GM19397 (cell line): ENCODE measurements at regions not wholly inside any gene's neighbourhood (a gene's known extent, or its start where the extent isn't known, plus 50 kb on each side); places are given as distances from the start of the nearest gene placed in this dataset.
"Not testable (repeated sequence)": the region's sequence is repeated elsewhere in the genome, so short reads cannot be mapped to it uniquely, and the experiment has no call there.

ENCODE experiments used
- ATAC-seq: cut with Tn5 transposase; IDR thresholded peaks from one replicate; pipeline ENCODE4 v1.9.1; 2021; ENCODE audit warnings: mild to moderate bottlenecking, moderate library complexity; ENCODE audit not compliant: unreplicated experiment

DNA sequence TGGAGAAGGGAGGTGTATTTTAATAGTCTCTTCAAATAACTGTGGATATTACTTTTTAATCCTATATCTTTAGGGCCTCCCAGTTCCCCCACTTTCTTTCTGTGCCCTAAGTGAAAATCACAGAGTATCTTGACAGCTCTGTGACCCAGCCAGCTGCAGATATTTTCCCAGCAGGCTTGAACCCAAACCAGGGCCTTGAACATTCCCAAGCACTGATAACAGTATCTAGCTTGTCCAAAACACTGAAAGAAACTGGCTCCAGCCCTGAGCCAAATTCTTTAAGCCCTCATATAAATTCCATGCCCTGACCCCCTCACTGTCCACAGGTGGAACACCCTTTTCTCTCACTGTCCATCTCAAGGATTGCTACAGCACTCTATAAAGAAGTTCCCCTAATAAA is 388.1 kb upstream of the CHAC2 start:
- ATAC-seq, result no peak

DNA sequence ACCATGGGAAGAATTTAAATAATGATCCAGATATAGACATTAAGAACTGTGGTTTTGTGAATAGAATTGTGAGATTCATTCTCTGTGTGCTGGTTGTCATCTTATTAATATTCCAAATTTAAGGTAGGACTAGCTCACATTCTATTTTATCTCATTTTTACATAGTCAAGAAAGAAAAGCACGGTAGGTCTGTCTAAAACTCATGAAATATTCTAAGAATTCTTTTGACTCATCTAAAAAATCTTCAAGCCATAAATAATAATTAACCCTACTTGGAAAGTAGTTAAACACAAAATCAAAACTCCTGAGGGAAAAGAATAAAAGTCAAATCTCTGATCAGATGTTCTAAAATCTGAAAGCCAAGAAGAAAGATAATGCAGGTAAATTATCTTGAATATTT is 388.8 kb upstream of the CHAC2 start:
- ATAC-seq, result no peak

DNA sequence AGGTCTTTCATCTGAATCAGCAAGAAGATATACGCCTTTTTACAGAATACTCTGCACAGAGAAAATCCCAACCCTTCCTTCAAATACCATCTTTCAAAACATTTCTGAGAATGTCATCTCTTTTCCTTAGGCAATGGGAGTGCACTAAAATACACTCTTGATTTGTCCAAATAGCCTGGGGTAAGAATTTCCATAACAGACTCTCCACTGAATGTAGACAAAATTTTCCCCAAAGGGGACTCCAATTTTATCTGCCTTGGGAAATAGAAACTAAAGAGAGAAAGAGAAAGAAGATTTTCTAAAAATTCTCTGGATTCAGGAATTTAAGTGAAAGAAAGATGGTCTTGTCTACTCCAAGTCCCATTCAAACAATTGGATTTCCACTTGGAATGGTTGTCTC is 394.5 kb upstream of the CHAC2 start:
- ATAC-seq, result no peak

DNA sequence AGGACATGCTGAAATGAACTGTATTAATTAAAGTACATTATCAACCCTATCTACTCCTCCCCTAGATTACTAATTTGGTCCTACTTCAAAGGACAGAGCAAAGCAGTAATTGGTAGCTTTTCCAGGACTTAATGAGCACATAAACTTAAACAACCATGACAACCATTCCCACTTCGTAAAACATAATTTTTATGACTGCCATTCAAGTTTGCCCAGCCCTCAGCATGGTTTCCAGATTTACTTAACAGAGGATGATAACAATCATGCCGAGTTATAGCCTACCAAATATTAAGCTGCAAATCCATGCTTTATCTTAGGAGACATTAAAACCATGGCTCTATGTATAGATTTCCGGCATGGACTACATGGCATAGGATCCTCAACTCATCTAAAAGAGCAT is 401.1 kb upstream of the CHAC2 start:
- ATAC-seq, result no peak

DNA sequence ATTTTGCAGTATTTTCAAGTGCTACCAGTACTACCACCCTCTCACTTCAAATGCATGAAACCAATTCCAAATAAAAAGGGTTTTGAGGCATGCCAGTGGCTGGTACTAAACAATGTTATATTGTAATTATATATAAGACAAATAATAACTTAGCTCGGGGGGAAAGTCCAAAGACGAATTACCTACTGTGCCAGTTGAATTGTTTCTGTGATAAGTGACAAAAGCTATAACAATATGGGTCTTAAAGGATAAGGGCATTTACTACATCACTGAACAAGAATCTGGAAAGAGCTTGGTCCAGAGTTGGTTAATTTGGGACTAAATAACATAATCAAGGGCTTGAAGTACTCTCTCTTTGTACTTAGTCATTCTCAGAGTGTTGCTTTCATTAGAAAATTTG is 404.7 kb upstream of the CHAC2 start:
- ATAC-seq, result no peak

DNA sequence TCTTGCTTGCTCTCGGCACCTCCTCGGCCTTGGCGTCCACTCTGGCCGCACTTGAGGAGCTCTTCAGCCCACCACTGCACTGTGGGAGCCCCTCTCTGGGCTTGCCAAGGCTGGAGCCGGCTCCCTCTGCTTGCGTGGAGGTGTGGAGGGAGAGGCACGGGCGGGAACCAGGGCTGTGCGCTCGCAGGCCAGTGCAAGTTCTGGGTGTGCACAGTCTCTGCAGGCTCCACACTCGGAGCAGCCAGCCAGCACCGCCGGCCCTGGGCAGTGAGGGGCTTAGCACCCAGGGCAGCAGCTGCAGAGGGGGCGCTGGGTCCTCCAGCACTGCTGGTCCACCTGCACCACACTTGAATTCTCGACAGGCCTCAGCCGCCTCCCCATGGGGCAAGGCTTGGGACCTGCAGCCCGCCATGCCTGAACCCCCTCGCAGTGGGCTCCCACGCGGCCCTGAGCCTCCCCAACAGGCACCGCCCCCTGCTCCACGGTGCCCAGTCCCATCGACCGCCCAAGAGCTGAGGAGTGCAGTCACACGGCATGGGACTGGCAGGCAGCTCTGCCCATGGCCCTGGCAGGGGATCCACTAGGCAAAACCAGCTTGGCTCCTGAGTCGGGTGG is 411.2 kb upstream of the CHAC2 start:
- ATAC-seq, result no peak

DNA sequence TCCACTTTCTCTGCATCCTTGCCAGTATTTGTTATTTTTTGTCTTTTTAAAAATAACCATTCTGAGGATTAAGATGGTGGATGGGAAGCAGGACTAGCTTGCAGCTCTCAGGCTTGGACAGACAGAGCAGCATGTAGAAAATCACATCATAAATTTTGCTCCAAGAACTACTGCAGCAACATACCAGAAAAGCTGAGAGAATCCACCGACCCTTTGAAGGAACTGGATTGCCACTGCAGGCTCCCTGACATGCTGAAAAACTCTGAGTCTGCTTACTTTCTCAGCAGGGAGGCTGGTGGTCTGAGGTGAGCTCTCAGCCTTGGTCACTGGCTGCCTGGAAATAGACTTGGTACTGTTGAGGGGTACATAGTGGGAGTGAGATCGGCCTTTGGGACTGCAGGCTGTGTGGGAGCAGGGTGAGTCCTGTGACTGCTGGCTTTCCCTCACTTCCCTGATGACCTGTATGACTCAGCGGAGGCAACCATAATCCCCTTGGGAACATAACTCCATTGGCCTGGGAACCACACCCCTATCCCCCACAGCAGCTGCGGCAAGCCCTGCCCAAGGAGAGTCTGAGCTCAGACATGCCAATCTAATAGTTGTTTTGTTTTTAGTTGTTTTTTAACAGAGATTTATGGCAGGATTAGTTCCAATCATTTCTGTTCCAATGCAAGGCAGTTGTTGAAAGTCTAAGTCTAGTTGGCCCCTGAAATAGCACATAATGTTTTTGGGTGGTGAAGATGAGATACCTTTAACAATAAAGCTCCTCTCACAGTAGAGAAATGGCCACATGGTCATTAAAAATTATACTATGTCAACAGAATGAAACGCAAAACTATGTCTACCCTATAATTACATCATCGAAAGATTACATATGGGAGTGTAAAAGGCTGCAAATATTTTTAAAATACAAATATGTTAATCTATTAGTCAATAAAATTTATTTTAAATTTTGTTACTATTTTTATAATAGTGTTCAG is 414.2 kb upstream of the CHAC2 start:
- ATAC-seq, result no peak

DNA sequence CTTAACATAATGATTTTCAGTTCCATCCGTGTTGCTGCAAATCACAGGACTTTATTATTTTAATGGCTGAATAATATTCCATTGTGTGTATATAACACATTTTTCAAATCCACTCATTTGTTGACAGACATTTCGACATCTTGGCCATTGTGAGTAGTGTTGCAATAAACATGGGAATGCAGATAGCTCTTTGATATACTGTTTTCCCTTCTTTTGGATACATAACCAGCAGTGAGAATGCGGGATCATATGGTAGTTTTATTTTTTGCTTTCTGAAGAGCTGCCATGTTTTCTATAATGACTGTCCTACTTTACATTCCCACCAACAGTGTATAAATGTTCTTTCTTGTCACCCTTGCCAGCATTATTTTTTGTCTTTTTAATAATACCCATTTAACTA is 420.3 kb upstream of the CHAC2 start:
- ATAC-seq, result no peak

DNA sequence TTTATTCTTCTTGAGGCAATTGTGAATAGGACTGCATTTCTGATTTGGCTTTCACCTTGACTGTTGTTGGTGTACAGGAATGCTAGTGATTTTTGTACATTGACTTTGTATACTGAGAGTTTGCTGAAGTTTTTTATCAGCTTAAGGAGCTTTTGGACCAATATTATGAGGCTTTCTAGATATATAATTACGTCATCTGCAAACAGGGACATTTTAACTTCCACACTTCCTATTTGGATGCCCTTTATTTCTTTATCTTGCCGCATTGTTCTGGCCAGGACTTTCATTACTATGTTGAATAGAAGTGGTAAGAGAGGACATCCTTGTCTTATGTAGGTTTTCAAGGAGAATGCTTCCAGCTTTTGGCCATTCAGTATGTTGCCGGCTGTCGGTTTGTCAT is 425.4 kb upstream of the CHAC2 start:
- ATAC-seq, result no peak

DNA sequence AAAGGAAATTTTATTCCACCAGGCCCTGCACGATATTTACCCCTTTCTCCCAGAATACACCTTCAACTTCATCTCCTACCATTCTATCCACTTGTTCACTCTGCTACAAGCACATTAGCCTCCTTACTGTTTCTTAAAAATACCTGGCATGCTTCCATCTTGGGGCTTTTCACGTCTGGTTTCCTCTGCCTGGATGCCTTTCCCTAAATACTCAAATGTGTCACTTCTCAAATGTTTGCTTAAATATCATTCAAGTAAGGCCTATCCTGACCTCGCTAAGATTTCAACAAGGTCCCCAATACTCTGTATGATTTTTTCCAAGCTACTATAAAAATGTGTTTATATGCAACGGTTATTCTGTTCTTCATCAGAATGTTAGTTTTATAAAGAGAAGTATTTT is 433.0 kb upstream of the CHAC2 start:
- ATAC-seq, result no peak

DNA sequence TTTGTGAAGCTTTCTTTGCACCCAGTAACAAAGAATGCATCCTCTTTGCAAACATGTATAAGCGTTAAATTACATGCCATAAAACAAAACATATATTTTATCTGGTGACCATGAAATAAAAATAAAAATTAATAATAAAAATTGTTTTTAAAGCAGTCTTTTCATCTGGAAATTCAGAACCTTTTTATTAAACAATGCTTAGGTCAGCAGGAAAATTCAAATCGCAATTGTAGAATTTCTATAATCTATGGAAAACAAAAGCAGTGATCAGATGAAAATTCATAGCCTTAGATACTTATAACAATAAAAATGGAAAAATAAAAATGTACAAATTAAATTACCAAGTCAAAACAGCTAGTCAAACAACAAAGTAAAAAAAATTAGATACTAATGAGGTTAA is 435.9 kb upstream of the CHAC2 start:
- ATAC-seq, result no peak

DNA sequence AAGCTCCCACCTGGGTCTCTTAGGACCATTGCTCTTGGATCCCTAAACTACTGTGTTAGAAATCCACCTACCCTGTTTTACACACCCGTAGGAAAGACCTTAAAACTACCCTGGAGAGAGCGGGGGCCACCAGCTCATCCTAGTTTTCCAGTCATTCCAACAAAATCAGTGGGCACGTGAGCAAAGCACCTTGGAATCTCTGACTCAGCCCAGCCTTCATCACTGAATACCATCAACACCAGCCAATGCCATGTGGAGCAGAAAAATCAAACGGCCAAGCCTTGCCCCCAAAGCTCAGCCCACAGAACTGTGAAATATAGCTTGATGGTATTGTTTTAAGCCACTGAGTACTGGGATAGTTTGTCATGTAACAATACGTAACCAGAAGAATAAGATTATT is 449.7 kb upstream of the CHAC2 start:
- ATAC-seq, result no peak

DNA sequence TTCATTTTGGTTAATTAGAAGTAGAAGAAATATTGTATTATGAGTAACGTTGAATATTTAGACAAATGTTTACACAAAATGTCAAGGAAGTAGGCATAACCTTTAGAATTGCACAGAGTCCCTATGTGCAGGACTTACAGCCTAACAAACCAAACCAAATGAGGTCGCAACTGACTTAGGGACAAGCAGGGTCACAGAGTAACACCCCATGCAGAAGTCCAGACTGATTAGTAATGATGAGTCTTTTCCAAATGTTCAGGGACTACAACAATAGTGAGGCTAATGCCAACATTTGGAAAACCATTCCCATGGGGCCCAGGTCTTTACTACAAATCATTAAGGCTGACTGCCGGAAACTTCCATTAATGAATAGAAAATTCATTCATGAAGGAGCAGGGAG is 452.5 kb upstream of the CHAC2 start:
- ATAC-seq, result no peak

DNA sequence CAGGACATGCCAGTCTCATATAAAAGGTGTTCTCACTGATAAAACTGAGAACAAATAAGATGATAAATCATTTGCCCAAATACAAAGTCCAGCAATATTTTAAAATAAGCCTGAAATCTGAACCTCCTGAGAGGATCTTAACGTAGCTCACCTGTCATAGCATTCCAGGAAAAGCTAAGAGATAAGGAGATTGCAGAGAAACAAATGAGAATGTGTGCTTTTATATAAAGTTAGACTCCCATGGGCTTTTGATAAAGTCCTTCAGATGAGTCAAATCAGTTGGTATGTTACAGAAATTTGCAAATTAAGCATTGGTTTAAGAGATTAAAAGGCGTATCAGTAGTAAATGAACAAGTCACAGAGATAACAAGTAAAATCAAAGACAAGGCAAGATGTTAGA is 452.9 kb upstream of the CHAC2 start:
- no peak for ATAC-seq

DNA sequence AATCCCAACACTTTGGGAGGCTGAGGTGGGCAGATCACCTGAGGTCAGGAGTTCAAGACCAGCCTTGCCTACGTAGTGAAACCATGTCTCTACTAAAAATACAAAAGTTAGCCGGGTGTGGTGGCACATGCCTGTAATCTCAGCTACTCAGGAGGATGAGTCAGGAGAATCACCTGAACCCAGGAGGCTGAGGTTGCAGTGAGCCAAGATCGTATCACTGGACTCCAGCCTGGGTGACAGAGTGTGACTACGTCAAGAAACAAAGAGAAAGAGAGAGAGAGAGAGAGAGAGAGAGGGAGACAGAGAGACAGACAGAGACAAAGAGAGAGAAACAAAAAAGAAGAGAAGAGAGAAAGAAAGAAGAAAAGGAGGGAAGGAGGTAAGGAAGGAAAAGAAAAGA is 454.0 kb upstream of the CHAC2 start:
- not testable (repeated sequence) for ATAC-seq

DNA sequence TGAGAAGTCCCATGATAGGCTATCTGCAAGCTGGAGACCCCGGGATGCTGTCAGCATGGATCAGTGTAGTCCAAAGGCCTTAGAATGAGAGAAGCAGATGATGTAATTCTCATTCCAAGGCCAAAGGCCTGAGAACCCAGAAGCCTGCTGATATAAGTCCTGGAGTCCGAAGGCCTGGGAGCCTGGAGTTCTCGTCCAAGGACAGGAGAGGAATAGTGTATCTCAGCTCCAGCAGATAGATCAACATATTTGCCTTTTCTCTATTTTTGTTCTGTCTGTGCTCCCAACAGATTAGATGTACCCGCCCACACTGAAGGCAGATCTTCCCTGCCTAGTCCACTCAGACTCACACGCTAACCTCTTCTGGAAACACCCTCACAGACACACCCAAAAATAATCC is 454.9 kb upstream of the CHAC2 start:
- no peak for ATAC-seq

DNA sequence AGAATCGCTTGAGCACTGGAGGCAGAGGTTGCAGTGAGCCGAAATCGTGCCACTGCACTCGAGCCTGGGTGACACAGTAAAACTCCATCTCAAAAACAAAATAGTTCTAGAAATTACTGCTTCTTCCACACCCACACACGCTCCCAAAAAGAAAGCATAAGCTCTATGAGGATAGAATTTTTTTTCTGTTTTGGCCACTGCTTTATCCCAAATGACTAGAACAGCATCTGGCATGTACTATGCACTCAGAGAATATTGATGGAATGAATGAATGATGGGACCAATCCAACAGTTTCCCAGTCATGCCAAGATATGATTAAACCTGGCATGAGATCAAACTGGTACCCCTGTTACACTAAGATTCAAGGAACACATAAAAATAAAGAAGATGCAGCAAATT is 455.4 kb upstream of the CHAC2 start:
- ATAC-seq, result no peak

DNA sequence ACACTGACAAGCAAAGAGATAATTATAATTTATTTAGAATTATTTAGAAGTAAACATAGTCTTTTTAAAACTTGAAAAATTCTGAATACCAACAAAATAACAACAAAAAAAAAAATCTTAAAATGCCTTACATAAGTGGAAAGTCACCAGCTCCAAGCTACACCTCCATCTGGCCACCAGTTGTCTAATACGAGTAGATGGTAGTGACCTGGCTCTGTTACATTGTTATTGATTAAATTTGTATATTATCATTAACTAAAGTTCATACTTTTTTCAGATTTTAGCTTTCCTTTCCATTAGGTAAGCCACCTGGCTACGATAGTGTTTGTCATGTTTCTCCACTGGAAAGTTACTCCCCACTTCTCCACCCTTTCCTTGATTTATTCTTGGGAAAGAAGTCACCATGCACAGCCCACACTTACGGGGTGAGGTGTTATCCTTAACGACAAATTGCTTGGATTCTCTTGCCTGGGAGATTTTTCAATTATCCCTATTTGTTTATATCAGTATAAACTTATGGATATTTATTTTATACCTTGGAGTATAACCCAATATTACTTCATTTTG is 464.5 kb upstream of the CHAC2 start:
- no peak for ATAC-seq

DNA sequence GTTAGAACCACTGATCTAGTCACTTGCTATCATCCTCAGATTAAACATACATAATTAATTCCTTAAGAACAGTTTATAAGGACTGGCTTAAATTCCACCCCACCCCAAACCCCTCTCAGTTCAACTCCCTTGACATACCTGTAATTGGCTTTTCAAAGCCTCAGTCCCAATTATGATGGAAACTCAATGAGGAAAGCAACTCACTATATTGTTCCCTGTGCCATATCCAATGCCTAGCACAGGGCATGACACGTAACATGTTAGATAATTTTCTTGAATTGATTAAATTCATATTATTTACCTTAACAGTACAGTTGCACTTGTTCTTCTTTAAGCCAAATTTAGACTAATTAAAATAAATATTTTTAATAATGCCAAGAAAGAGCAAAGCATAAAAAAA is 465.1 kb upstream of the CHAC2 start:
- ATAC-seq, result no peak

DNA sequence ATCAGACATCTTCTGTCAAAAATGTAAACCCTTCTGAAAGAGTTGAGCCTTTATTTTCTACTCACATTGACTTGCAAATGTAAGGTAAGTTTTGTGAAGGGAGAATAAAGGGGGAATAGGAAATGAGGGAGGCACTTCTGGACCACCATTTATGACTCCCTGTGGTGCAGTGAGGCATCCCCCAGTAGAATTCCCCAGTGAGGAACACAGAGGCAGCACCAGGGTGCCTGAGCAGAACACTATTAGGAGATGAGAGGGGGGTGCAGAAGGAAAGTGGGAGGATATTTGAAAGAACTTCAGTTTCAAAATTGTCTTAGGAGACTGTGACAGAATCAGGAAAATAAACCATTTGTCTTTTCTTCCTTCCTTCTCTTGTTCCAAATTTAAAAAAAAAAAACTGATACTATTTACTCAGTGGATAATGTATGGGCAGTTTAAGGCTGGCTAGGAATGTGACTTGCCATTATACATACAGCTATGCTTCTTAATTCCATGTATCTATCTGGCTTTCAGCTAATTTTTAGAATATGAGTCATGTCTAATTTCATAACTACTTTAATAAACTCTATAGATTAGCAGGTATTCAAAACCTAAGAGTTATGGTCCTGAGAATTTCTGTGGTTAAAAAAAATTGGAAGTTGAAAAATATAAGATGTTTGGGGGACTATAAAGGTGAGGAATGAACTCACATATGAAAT is 478.1 kb upstream of the CHAC2 start:
- ATAC-seq, result no peak

DNA sequence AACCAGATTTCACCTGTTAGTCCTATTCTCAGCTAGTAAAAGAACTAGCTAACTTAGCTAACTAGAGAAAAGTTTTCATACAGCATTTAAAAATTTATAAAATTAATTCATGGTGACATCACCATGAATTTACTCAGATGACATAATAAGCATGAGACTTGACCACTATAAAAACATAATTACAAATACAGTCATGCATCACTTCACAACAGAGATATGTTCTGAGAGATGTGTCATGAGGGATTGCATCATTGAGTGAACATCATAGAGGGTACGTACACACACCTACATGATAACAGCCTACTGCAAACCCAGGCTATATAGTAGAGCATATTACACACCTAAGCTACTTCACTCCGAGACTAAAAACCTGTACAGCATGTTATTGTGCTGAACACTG is 481.3 kb upstream of the CHAC2 start:
- no peak for ATAC-seq

DNA sequence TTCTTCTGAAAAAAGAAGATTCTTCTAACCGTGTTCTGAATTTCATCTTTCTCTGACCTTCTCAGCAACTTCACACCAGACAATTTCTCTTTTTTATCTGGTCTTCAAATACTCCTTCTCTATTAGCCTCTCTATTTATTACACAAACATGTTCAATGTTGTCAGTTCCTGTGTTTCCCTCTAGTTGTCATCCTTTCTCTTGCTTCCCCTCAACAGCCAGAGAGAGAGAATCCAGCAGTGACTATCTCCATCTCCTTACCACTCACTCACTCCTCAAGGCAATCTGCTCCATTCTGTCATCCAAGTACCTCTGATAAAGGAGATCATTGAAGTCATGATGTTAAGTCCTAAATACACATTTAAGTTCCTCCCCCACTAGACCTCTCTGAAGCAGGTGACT is 491.9 kb upstream of the CHAC2 start:
- no peak for ATAC-seq
